ENCODE measurements at regions not wholly inside any gene's neighbourhood (a gene's known extent, or its start where the extent isn't known, plus 50 kb on each side); places are given as distances from the start of the nearest gene placed in this dataset.

DNA sequence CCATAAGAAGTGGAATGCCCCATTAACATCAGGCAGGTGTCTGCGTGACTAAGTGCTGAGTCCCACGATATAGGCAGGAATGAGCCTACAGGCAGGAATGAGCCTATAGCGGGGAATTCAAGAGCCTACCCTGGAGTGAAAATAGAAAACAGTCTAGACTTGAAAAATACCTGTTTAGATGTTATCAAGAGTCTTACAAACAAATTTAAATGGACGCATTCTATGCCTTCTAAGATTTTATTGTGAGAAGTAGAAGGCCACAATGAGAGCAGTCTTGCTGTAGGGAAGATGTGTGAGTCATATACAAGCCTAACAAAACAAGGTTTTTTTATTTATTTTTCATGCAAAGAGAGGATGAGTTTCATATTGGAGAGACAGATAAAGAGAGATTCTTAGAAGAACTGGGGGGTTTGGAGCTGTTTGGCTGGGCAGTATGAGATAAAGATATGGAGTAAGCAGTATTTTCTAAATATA, 200.8 kb upstream of the ZC3H12C start:
- TF ChIP-seq CTCF (conservative IDR thresholded peaks at IDR 0.05) (no peak), ZFX (IDR thresholded peaks at IDR 0.05) (no peak)

All from C4-2B (cell line).